ENCODE measurements at regions not wholly inside any gene's neighbourhood (a gene's known extent, or its start where the extent isn't known, plus 50 kb on each side); places are given as distances from the start of the nearest gene placed in this dataset.

DNA sequence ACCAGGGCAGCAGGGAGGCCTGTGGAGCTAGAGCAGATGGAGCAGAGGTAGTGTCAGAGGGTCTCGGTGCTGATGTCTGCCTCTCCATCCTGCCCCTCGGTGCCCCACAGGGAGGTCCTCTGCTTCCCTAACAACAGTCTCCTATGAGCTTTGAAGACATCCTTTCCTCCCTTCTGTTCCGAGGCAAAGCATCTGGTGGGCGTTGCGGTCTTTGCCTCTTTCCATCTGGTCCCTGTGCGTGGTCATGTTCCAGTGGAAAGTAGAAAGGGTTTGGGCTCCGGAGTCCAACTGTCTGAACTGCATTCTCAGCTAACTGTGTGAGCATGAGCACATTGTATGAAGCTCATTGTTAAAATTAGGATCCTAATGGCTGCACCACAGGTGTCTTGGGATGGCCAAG is 370.6 kb downstream of the AACS start:
- no peak overlapping the region for H3K4me3 ChIP-seq

GRCh38 chr12:125436686-125437085 is 371.5 kb downstream of the AACS start:
- no peak for TF ChIP-seq CTCF (IDR thresholded peaks at IDR 0.05; ENCODE audit: low read depth, low read length)

More for the DNA sequence above, 370.6 kb downstream of the AACS start:
- H3K27me3 ChIP-seq = no peaks in the 10 kb centered on the region
- no peak for TF ChIP-seq CTCF (IDR thresholded peaks at IDR 0.05; ENCODE audit: low read depth, low read length)
- H3K9me3 ChIP-seq (ENCODE audit: low read depth) = no peaks in the 10 kb centered on the region
- H3K4me1 ChIP-seq (ENCODE audit: low read depth) = no peaks in the 10 kb centered on the region
- no peak overlapping the region for H3K27ac ChIP-seq
- no peak for DNase-seq (ENCODE audit: low read depth in 1 of 2, low spot score in 1 of 2)
- H3K36me3 ChIP-seq = no peaks in the 10 kb centered on the region

DNA sequence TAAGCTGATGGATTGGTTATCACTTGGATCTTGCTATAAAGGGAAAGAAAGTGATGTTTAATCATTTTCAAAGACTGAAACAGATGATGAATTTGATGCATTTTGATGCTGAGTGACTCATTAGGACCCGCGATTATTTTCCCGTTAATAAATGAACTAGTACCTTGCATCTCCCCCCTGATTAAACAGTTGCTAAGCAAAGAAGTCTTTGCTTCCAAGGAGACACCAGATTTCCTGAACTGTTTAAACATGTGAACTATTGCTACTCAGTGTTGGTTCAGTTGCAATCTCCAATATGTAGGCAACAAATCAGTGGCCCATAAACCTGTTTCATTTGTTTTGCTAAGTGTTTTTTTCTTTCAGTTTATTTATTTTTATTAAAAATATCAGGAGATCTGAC is 375.2 kb downstream of the AACS start:
- Histone ChIP-seq H3K9me3 (ENCODE audit: low read depth) (no peaks in the 10 kb centered on the region), H3K4me3 (no peak overlapping the region), H3K27ac (no peak overlapping the region), H3K27me3 (no peaks in the 10 kb centered on the region), H3K4me1 (ENCODE audit: low read depth) (no peaks in the 10 kb centered on the region), H3K36me3 (no peaks in the 10 kb centered on the region)
- DNase-seq (ENCODE audit: low read depth in 1 of 2, low spot score in 1 of 2) = no peak
- TF ChIP-seq CTCF (IDR thresholded peaks at IDR 0.05; ENCODE audit: low read depth, low read length) = no peak

More at GRCh38 chr12:125436686-125437085, 371.5 kb downstream of the AACS start:
- H3K27ac ChIP-seq = no peak overlapping the region
- H3K4me1 ChIP-seq (ENCODE audit: low read depth) = no peaks in the 10 kb centered on the region
- no peak for DNase-seq (ENCODE audit: low read depth in 1 of 2, low spot score in 1 of 2)
- H3K9me3 ChIP-seq (ENCODE audit: low read depth) = no peaks in the 10 kb centered on the region
- no peaks in the 10 kb centered on the region for H3K27me3 ChIP-seq
- H3K36me3 ChIP-seq = no peaks in the 10 kb centered on the region
- H3K4me3 ChIP-seq = no peak overlapping the region

GRCh38 chr12:125443341-125443740 is 378.1 kb downstream of the AACS start:
- Histone ChIP-seq H3K27me3 (no peaks in the 10 kb centered on the region), H3K27ac (no peak overlapping the region), H3K36me3 (no peaks in the 10 kb centered on the region), H3K9me3 (ENCODE audit: low read depth) (no peaks in the 10 kb centered on the region), H3K4me1 (ENCODE audit: low read depth) (no peaks in the 10 kb centered on the region), H3K4me3 (no peak overlapping the region)
- DNase-seq (ENCODE audit: low read depth in 1 of 2, low spot score in 1 of 2) = no peak
- no peak for TF ChIP-seq CTCF (IDR thresholded peaks at IDR 0.05; ENCODE audit: low read depth, low read length)

GRCh38 chr12:125451408-125451807 is 386.2 kb downstream of the AACS start:
- Histone ChIP-seq H3K9me3 (ENCODE audit: low read depth) (no peaks in the 10 kb centered on the region), H3K36me3 (no peaks in the 10 kb centered on the region), H3K27ac (no peak overlapping the region), H3K4me1 (ENCODE audit: low read depth) (no peaks in the 10 kb centered on the region), H3K4me3 (no peak overlapping the region), H3K27me3 (no peaks in the 10 kb centered on the region)
- no peak for TF ChIP-seq CTCF (IDR thresholded peaks at IDR 0.05; ENCODE audit: low read depth, low read length)
- no peak for DNase-seq (ENCODE audit: low read depth in 1 of 2, low spot score in 1 of 2)

GRCh38 chr12:125453751-125454150 is 388.5 kb downstream of the AACS start:
- Histone ChIP-seq H3K27me3 (no peaks in the 10 kb centered on the region), H3K4me1 (ENCODE audit: low read depth) (no peaks in the 10 kb centered on the region), H3K4me3 (no peak overlapping the region), H3K9me3 (ENCODE audit: low read depth) (no peaks in the 10 kb centered on the region), H3K36me3 (no peaks in the 10 kb centered on the region), H3K27ac (no peak overlapping the region)
- no peak for DNase-seq (ENCODE audit: low read depth in 1 of 2, low spot score in 1 of 2)
- TF ChIP-seq CTCF (IDR thresholded peaks at IDR 0.05; ENCODE audit: low read depth, low read length) = no peak
